A673 (cell line): ENCODE measurements at regions not wholly inside any gene's neighbourhood (a gene's known extent, or its start where the extent isn't known, plus 50 kb on each side); places are given as distances from the start of the nearest gene placed in this dataset.

ENCODE experiments used
- CTCF ChIP-seq: fragments of 300-800, 200-600 bp; sonication (generic); conservative IDR thresholded peaks from 2 replicates; pipeline ENCODE4 v1.5.1; 2017; ENCODE audit warnings: low read depth, mild to moderate bottlenecking, antibody characterized with exemption, low read length, moderate library complexity, mixed read lengths
- EZH2 ChIP-seq: fragments of 200-600 bp; sonication (generic); IDR thresholded peaks from 2 replicates; pipeline ENCODE4 v1.6.1; 2017; ENCODE audit warnings: borderline replicate concordance, low read depth, mild to moderate bottlenecking, mixed read lengths, antibody characterized with exemption, low read length; ENCODE audit not compliant: poor library complexity, severe bottlenecking

GRCh38 chr5:54860321-54860720 lies 125.1 kb downstream of the ESM1 start:
- TF ChIP-seq CTCF (no peak), EZH2 (no peak)
